SH-SY5Y (cell line): ENCODE measurements at regions not wholly inside any gene's neighbourhood (a gene's known extent, or its start where the extent isn't known, plus 50 kb on each side); places are given as distances from the start of the nearest gene placed in this dataset.

Source experiments
- GATA2 ChIP-seq: IDR thresholded peaks from 2 replicates; pipeline ENCODE4 v1.6.1; 2011; ENCODE audit warnings: mild to moderate bottlenecking, low read depth, low read length
- GATA3 ChIP-seq: IDR thresholded peaks from 2 replicates; pipeline ENCODE4 v1.6.1; 2011; ENCODE audit warnings: low read depth, mild to moderate bottlenecking, low read length, moderate library complexity

- no peak for TF ChIP-seq GATA2
- no peak for TF ChIP-seq GATA3
These were observed 325.9 kb downstream of the ADAMTS20 start for GRCh38 chr12:43226151-43226550.

DNA sequence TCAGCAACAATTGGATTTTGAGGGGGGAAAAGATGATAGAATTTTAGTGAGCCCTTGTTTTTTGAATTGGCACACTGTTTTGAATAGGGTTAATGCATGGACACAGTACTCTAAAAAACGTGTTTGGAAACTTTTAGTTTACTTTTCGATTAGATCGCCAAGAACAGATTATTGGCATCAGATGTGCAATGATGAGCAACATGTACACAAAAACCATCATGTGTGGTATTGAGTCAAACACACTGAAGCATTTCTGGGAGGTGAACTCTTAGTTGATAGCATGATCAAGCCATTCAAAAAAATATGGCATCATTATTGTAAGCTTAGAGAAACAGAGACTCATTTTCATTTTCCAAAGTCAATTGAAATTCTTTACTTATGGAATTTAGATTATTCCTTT lies 329.2 kb downstream of the ADAMTS20 start:
- TF ChIP-seq GATA2 = no peak
- no peak for TF ChIP-seq GATA3

- TF ChIP-seq GATA2 = no peak
- TF ChIP-seq GATA3 = no peak
These were observed 330.8 kb downstream of the ADAMTS20 start for GRCh38 chr12:43221216-43221615.

GRCh38 chr12:43216490-43216889 lies 335.5 kb downstream of the ADAMTS20 start:
- no peak for TF ChIP-seq GATA3
- TF ChIP-seq GATA2 = no peak

DNA sequence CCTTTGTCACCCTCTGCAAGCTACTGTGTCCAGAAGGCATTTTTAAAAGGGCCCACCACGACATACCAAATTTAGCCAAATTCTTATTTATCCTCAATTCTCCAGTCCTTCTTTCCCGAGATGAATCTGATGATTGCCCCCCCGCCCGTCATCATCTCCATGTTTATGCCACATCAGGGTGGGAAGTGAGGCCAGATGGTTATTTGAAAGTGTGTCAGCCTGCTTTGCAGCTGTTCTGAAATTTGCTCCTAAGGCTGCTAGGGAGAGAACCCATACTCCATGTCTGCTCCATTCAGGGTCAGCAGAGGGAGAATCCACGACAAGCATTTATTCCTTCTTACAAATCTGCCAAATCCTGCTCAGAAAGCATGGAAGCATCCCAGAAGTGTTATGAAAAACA lies 337.8 kb downstream of the ADAMTS20 start:
- TF ChIP-seq GATA3 (no peak), GATA2 (no peak)

DNA sequence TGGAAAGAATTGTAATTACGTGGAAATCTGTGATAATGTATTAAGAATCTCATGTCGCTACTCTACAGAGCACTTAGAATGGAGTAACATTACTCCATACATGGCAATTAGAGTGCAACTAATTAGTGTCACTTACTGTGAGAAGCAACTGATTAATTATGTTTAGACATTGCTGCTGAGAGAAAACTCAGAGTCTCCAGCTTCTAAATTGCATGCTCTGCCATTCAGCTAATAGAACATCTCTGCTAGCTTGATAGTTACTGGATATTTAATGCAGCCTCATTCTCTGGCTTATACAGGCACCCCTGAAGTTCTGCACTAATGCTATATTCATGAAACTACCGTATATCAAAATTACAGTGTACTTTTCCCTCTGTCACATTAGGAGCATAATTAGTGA lies 338.4 kb downstream of the ADAMTS20 start:
- TF ChIP-seq GATA3 = no peak
- TF ChIP-seq GATA2 = no peak

- TF ChIP-seq GATA3 = no peak
- TF ChIP-seq GATA2 = no peak
These were observed 341.4 kb downstream of the ADAMTS20 start for GRCh38 chr12:43210485-43211192.

GRCh38 chr12:43208627-43209026 lies 343.4 kb downstream of the ADAMTS20 start:
- no peak for TF ChIP-seq GATA2
- no peak for TF ChIP-seq GATA3

DNA sequence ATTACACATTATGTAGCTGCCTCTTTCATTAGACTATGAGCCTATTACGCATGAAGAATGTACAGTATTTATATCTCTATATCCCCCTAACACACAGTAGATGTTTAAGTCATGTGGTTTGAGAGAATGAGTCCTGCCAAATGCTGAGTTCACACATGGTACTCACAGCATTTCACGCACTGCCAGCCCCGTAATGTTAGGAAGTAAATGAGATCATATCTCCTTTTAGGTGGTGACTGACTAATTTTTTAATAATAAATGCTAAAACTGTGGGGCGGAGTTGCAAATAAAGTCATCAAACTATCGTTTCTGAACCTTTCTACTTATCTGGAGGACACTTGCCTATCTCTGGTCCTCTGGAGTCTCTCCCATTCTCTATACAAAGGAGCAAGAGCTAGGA lies 343.8 kb downstream of the ADAMTS20 start:
- TF ChIP-seq GATA2 (no peak), GATA3 (no peak)

GRCh38 chr12:43206396-43206795 lies 345.6 kb downstream of the ADAMTS20 start:
- TF ChIP-seq GATA2 = no peak
- TF ChIP-seq GATA3 = no peak

DNA sequence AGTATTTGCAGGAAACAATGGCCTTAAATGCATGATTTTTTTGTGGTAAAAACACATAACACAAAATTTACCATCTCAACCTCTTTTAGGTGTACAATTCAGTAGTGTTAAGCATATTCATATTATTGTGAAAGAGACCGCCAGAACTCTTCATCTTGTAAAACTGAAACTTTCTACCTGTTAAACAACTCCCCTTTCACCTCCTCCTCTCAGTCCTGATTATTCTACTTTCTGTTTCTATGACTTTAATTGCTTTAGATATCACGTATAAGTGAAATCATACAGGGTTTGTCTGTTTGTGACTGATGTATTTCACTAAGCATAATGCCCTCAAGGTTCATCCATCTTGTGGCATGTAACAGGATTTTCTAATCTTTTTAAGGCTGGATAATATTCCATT lies 353.4 kb downstream of the ADAMTS20 start:
- TF ChIP-seq GATA2 (no peak), GATA3 (no peak)

- no peak for TF ChIP-seq GATA3
- TF ChIP-seq GATA2 = no peak
These were observed 355.6 kb downstream of the ADAMTS20 start for GRCh38 chr12:43196268-43196907.

- TF ChIP-seq GATA3 = no peak
- TF ChIP-seq GATA2 = no peak; the same call in 1 of the 2 replicates
These were observed 371.8 kb downstream of the ADAMTS20 start for GRCh38 chr12:43180242-43180641.

- TF ChIP-seq GATA2 (no peak), GATA3 (no peak)
These were observed 372.5 kb downstream of the ADAMTS20 start for GRCh38 chr12:43179486-43179885.

- no peak for TF ChIP-seq GATA2
- no peak for TF ChIP-seq GATA3
These were observed 374.7 kb downstream of the ADAMTS20 start for GRCh38 chr12:43177276-43177675.
